Middle frontal gyrus (tissue), 1 donor: ENCODE measurements at regions not wholly inside any gene's neighbourhood (a gene's known extent, or its start where the extent isn't known, plus 50 kb on each side); places are given as distances from the start of the nearest gene placed in this dataset.
"Not testable (repeated sequence)": the region's sequence is repeated elsewhere in the genome, so short reads cannot be mapped to it uniquely, and the experiment has no call there.

Source experiments
- DNase-seq: peaks from one replicate; pipeline ENCODE4 v3.0.0-alpha.2; 2015; ENCODE audit warnings: low spot score; ENCODE audit errors: extremely low spot score

GRCh38 chr16:50451951-50452508 lies 83.2 kb upstream of the BRD7 start:
- no peak for DNase-seq

GRCh38 chr16:50450957-50451356 lies 82.2 kb upstream of the BRD7 start:
- DNase-seq: no peak

GRCh38 chr16:50449800-50450199 lies 81.0 kb upstream of the BRD7 start:
- DNase-seq: no peak

- no peak for DNase-seq
Observed at GRCh38 chr16:50448981-50449380, 80.2 kb upstream of the BRD7 start.

- no peak for DNase-seq
Observed at GRCh38 chr16:50448522-50448921, 79.7 kb upstream of the BRD7 start.

- not testable (repeated sequence) for DNase-seq
Observed at GRCh38 chr16:50447386-50447785, 78.6 kb upstream of the BRD7 start.

- no peak for DNase-seq
Observed at GRCh38 chr16:50446861-50447260, 78.1 kb upstream of the BRD7 start.

GRCh38 chr16:50445621-50446555 lies 77.1 kb upstream of the BRD7 start:
- no peak for DNase-seq

- DNase-seq: no peak
Observed at GRCh38 chr16:50444526-50444925, 75.7 kb upstream of the BRD7 start.

- DNase-seq: no peak
Observed at GRCh38 chr16:50442221-50442620, 73.4 kb upstream of the BRD7 start.

- no peak for DNase-seq
Observed at GRCh38 chr16:50441486-50442157, 72.8 kb upstream of the BRD7 start.

- no peak for DNase-seq
Observed at GRCh38 chr16:50440991-50441390, 72.2 kb upstream of the BRD7 start.

- no peak for DNase-seq
Observed at GRCh38 chr16:50440531-50440930, 71.7 kb upstream of the BRD7 start.

GRCh38 chr16:50437769-50438437 lies 69.1 kb upstream of the BRD7 start:
- DNase-seq: no peak

GRCh38 chr16:50436271-50436670 lies 67.5 kb upstream of the BRD7 start:
- DNase-seq: no peak

GRCh38 chr16:50434872-50435478 lies 66.2 kb upstream of the BRD7 start:
- no peak for DNase-seq

- no peak for DNase-seq
Observed at GRCh38 chr16:50430076-50430475, 61.3 kb upstream of the BRD7 start.

- no peak for DNase-seq
Observed at GRCh38 chr16:50428742-50429141, 60.0 kb upstream of the BRD7 start.

- no peak for DNase-seq
Observed at GRCh38 chr16:50428116-50428515, 59.3 kb upstream of the BRD7 start.

GRCh38 chr16:50427107-50427506 lies 58.3 kb upstream of the BRD7 start:
- no peak for DNase-seq

GRCh38 chr16:50425648-50426047 lies 56.9 kb upstream of the BRD7 start:
- DNase-seq: no peak
